ENCODE measurements at regions not wholly inside any gene's neighbourhood (a gene's known extent, or its start where the extent isn't known, plus 50 kb on each side); places are given as distances from the start of the nearest gene placed in this dataset.

DNA sequence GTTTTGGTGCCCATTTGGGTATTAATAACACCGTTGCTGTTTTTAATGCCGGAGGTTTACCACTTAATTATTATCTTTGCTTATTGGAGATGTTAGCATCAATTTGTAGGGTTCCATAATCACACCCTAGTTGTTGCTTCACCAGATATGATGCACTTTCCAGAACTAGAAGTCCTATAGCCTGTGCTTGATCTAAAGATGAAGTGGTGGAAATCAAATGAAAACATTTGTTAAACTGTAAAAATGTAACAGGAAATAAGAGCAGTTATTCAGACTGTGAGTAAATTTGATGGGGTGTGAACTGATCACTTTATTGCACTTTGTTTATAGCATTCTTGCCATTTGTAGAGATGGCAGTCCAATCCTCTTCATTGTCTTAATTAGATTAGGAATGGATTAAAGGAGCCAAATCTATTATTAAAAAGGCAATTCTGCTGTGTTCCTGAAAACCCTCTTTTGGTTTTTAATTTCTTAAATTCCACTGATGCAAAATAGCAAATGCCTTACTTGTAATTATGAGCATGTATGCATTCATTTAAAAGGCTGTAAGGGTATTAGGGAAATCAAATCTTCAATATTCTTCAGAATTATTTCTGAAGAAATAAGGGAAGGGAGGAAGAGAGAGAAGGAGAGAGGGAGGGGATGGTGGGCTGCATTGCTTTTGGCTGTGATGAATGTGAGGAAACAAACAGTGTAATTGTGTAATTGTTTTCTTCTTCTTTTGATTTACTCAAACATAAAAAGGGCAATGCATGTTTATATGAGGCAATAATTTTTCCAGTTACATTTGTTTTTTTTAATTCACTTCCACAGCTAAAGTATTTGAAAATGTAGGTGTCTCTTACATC lies 675.2 kb upstream of the WWC1 start:
- Histone ChIP-seq H3K9me3 (ENCODE audit: control insufficient read depth in 3 of 3, low read length in 3 of 3) (no peaks in the 10 kb centered on the region), H3K4me3 (ENCODE audit: low read length in 3 of 3) (no peak overlapping the region), H3K36me3 (ENCODE audit: control insufficient read depth in 3 of 3, insufficient read depth in 3 of 3, low read length in 3 of 3) (no peaks in the 10 kb centered on the region), H3K27me3 (ENCODE audit: control insufficient read depth in 3 of 3, insufficient read depth in 3 of 3, low read length in 3 of 3) (no peaks in the 10 kb centered on the region), H3K4me1 (ENCODE audit: control insufficient read depth in 3 of 3, insufficient read depth in 3 of 3, low read length in 3 of 3) (no peaks in the 10 kb centered on the region), H3K9ac (ENCODE audit: low read depth in 1 of 3, low read length in 3 of 3) (no peak overlapping the region), H3K27ac (ENCODE audit: low read depth, low read length) (no peak overlapping the region)

DNA sequence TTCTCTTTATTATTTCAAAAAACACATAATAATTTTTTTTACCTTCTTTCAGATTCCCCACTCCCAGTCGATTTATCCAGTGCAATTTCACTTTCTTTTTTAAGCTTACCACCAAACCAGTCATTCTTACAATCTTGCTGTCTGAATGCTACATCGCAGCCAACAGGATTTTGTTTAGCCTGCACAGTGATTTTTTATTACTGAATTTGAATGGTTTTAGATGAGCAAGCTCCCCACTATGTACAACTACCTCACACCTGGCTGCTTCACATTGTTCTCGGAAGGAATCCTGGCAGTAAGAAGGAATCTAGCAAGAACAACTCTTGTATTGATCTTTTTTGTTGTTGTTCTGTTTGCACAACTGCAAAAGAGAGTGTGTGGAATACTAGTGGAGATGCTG lies 668.1 kb upstream of the WWC1 start:
- Histone ChIP-seq H3K4me1 (ENCODE audit: control insufficient read depth in 3 of 3, insufficient read depth in 3 of 3, low read length in 3 of 3) (no peaks in the 10 kb centered on the region), H3K4me3 (ENCODE audit: low read length in 3 of 3) (no peak overlapping the region), H3K9me3 (ENCODE audit: control insufficient read depth in 3 of 3, low read length in 3 of 3) (peaks cover 0 to 5% (median 0%) of the 10 kb centered on the region in 3 donors), H3K27me3 (ENCODE audit: control insufficient read depth in 3 of 3, insufficient read depth in 3 of 3, low read length in 3 of 3) (no peaks in the 10 kb centered on the region), H3K9ac (ENCODE audit: low read depth in 1 of 3, low read length in 3 of 3) (no peak overlapping the region), H3K36me3 (ENCODE audit: control insufficient read depth in 3 of 3, insufficient read depth in 3 of 3, low read length in 3 of 3) (no peaks in the 10 kb centered on the region), H3K27ac (ENCODE audit: low read depth, low read length) (no peak overlapping the region)

DNA sequence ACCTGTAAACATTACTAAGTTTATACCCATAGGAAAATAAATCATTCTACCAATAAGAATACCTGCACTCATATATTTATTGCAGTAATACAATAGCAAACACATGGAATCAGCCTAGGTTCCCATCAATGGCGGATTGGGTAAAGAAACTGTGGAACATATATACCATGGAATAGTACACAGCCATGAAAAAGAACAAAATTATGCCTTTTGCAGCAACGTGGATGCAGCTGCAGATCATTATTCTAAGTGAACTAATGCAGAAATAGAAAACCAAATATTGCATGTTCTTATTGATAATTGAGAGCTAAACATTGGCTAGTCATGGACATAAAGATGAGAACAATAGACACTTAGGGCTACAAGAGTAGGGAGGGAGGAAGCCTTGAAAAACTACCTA lies 667.4 kb upstream of the WWC1 start:
- Histone ChIP-seq H3K4me1 (ENCODE audit: control insufficient read depth in 3 of 3, insufficient read depth in 3 of 3, low read length in 3 of 3) (no peaks in the 10 kb centered on the region), H3K9me3 (ENCODE audit: control insufficient read depth in 3 of 3, low read length in 3 of 3) (peaks cover 0 to 5% (median 0%) of the 10 kb centered on the region in 3 donors), H3K4me3 (ENCODE audit: low read length in 3 of 3) (no peak overlapping the region), H3K27me3 (ENCODE audit: control insufficient read depth in 3 of 3, insufficient read depth in 3 of 3, low read length in 3 of 3) (no peaks in the 10 kb centered on the region), H3K9ac (ENCODE audit: low read depth in 1 of 3, low read length in 3 of 3) (no peak overlapping the region), H3K36me3 (ENCODE audit: control insufficient read depth in 3 of 3, insufficient read depth in 3 of 3, low read length in 3 of 3) (no peaks in the 10 kb centered on the region), H3K27ac (ENCODE audit: low read depth, low read length) (no peak overlapping the region)

DNA sequence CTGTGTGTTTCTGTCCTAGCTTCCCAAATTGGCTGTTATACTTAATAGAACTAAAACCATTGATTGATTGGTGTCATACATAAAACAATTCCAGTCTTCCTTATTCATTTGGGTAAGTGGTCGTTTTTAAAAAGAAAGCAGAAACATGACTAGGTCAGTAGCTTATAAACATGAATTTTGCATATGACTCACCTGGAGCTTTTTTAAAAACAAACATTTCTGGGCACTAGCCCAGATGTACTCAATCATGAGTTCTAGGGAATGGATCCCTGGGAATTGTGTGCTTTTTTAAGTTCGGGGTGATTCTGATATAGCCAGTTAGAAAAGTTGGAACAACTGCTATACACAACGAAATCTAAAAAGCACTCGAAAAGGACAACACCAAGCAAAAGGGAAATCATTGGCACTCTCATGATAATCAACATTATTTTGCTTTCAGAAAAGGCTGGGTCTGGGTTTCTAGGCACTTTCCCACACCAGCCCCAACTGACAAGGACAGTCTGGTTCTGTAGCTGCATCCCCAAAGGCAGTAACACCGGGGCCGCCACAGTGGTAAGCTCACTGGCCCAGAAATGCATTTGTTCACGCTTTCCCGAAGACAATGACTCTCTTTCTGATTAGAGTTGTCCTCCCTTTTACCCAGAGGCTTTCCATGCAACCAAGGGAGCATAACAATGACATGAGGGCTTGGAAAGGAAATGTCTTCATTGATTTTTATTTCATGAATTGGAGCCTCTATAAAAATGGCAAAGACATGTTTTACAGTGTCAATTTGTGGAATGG lies 664.9 kb upstream of the WWC1 start:
- no peak overlapping the region for H3K27ac ChIP-seq (ENCODE audit: low read depth, low read length)
- no peaks in the 10 kb centered on the region for H3K36me3 ChIP-seq (ENCODE audit: control insufficient read depth in 3 of 3, insufficient read depth in 3 of 3, low read length in 3 of 3)
- H3K4me1 ChIP-seq (ENCODE audit: control insufficient read depth in 3 of 3, insufficient read depth in 3 of 3, low read length in 3 of 3): no peaks in the 10 kb centered on the region
- no peaks in the 10 kb centered on the region for H3K27me3 ChIP-seq (ENCODE audit: control insufficient read depth in 3 of 3, insufficient read depth in 3 of 3, low read length in 3 of 3)
- H3K4me3 ChIP-seq (ENCODE audit: low read length in 3 of 3): no peak overlapping the region
- H3K9ac ChIP-seq (ENCODE audit: low read depth in 1 of 3, low read length in 3 of 3): no peak overlapping the region
- H3K9me3 ChIP-seq (ENCODE audit: control insufficient read depth in 3 of 3, low read length in 3 of 3): peaks cover 0 to 5% (median 0%) of the 10 kb centered on the region in 3 donors

DNA sequence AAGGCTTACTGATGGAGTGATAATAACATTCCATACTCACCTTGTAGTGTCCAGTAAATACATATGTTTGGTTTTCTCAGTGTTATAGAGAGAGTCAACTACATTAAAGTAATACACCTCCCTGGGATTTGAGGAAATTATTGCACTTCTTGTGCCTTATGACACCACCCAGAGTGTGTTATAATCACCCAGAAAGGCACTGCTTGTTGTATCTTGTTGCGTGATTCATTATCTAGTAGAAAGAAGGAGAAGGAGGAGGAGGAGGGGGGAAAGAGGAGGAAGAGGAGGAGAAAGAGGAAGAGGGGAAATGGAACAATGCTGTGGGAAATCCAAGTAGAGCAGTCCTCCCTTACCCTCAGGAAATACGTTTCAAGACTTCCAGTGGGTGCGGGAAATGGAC lies 661.8 kb upstream of the WWC1 start:
- Histone ChIP-seq H3K4me1 (ENCODE audit: control insufficient read depth in 3 of 3, insufficient read depth in 3 of 3, low read length in 3 of 3) (no peaks in the 10 kb centered on the region), H3K9me3 (ENCODE audit: control insufficient read depth in 3 of 3, low read length in 3 of 3) (no peaks in the 10 kb centered on the region), H3K27me3 (ENCODE audit: control insufficient read depth in 3 of 3, insufficient read depth in 3 of 3, low read length in 3 of 3) (no peaks in the 10 kb centered on the region), H3K9ac (ENCODE audit: low read depth in 1 of 3, low read length in 3 of 3) (no peak overlapping the region), H3K4me3 (ENCODE audit: low read length in 3 of 3) (no peak overlapping the region), H3K36me3 (ENCODE audit: control insufficient read depth in 3 of 3, insufficient read depth in 3 of 3, low read length in 3 of 3) (no peaks in the 10 kb centered on the region), H3K27ac (ENCODE audit: low read depth, low read length) (no peak overlapping the region)

DNA sequence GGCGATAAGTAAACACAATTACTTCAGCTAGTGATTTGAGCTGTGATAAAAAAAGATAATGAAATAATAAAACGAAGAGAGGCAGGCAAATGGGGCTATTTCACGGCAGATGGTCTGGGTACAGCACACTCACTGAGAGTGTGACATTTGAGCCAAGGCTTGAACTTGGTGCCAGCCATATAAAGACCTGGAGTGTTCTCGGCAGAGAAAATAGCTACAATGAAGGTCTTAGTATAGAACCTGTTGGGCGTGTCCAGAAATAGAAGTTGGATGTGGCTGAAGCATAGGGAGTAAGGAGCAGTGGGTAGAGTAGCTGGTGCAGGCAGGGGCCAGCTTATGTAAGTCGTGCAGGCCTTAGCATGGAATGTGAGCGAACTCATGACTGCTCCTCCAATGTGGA lies 660.3 kb upstream of the WWC1 start:
- Histone ChIP-seq H3K27me3 (ENCODE audit: control insufficient read depth in 3 of 3, insufficient read depth in 3 of 3, low read length in 3 of 3) (no peaks in the 10 kb centered on the region), H3K36me3 (ENCODE audit: control insufficient read depth in 3 of 3, insufficient read depth in 3 of 3, low read length in 3 of 3) (no peaks in the 10 kb centered on the region), H3K4me3 (ENCODE audit: low read length in 3 of 3) (no peak overlapping the region), H3K4me1 (ENCODE audit: control insufficient read depth in 3 of 3, insufficient read depth in 3 of 3, low read length in 3 of 3) (no peaks in the 10 kb centered on the region), H3K9me3 (ENCODE audit: control insufficient read depth in 3 of 3, low read length in 3 of 3) (no peaks in the 10 kb centered on the region), H3K27ac (ENCODE audit: low read depth, low read length) (no peak overlapping the region), H3K9ac (ENCODE audit: low read depth in 1 of 3, low read length in 3 of 3) (no peak overlapping the region)

DNA sequence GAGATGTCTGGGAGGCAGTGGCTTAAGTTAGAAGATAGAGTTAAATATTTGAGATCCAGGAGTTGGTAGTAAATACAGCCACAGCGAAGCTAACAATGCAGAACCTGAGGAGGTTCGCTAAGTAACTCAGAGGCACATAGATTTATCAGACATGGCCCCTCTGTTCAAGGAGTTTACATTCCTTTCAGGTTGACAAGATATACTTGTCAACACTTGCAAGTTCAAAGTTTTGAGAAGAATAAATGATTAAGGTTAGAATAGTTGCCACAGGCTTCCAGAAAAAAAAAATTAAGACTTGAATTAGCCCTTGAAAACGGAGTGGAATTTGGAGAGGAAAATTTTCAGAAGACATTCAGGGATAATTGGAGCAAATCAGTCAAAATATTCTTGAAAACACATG lies 658.3 kb upstream of the WWC1 start:
- Histone ChIP-seq H3K36me3 (ENCODE audit: control insufficient read depth in 3 of 3, insufficient read depth in 3 of 3, low read length in 3 of 3) (no peaks in the 10 kb centered on the region), H3K4me1 (ENCODE audit: control insufficient read depth in 3 of 3, insufficient read depth in 3 of 3, low read length in 3 of 3) (no peaks in the 10 kb centered on the region), H3K27ac (ENCODE audit: low read depth, low read length) (no peak overlapping the region), H3K9me3 (ENCODE audit: control insufficient read depth in 3 of 3, low read length in 3 of 3) (no peaks in the 10 kb centered on the region), H3K9ac (ENCODE audit: low read depth in 1 of 3, low read length in 3 of 3) (no peak overlapping the region), H3K4me3 (ENCODE audit: low read length in 3 of 3) (no peak overlapping the region), H3K27me3 (ENCODE audit: control insufficient read depth in 3 of 3, insufficient read depth in 3 of 3, low read length in 3 of 3) (no peaks in the 10 kb centered on the region)

DNA sequence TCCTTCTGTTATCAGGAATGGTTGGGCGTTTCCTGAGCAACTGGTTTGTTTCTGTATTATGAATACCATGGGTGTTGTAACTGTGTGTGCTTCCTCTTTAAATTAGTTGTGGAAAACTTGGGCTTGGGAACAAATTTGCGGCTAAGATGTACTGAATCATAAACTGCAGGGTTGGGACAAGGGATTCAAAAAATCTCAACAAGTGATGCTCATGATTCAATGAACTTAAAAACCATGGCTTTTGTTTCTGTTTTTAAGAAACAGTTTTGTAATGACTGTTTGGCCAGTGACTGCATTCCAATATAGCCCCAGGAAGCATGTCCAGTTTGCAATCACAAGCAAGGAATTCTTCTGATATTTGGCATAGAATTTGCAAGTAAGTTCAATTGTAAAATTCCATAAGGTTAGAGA lies 657.5 kb upstream of the WWC1 start:
- Histone ChIP-seq H3K27me3 (ENCODE audit: control insufficient read depth in 3 of 3, insufficient read depth in 3 of 3, low read length in 3 of 3) (no peaks in the 10 kb centered on the region), H3K9me3 (ENCODE audit: control insufficient read depth in 3 of 3, low read length in 3 of 3) (no peaks in the 10 kb centered on the region), H3K4me1 (ENCODE audit: control insufficient read depth in 3 of 3, insufficient read depth in 3 of 3, low read length in 3 of 3) (no peaks in the 10 kb centered on the region), H3K27ac (ENCODE audit: low read depth, low read length) (no peak overlapping the region), H3K9ac (ENCODE audit: low read depth in 1 of 3, low read length in 3 of 3) (no peak overlapping the region), H3K36me3 (ENCODE audit: control insufficient read depth in 3 of 3, insufficient read depth in 3 of 3, low read length in 3 of 3) (no peaks in the 10 kb centered on the region), H3K4me3 (ENCODE audit: low read length in 3 of 3) (no peak overlapping the region)

DNA sequence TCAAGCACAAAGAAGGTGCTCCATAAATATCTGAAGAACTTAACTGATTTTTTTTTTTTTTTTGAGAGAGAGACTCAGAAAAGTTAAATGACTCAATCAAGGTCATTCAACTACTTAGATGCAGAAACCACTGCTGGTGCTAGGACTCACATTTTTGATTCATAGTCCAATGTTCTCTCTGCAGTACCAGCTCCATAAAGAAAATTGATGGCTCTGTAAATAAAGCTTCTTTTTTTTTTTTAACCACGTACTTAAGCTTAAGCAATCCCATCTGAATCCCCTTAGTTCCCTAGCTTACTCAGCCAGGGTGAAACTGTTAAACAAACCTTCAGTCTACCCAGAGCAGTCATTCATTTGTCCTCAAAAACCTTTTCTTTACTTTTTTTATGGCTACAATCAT lies 657.0 kb upstream of the WWC1 start:
- H3K9ac ChIP-seq (ENCODE audit: low read depth in 1 of 3, low read length in 3 of 3): no peak overlapping the region
- no peaks in the 10 kb centered on the region for H3K9me3 ChIP-seq (ENCODE audit: control insufficient read depth in 3 of 3, low read length in 3 of 3)
- H3K27ac ChIP-seq (ENCODE audit: low read depth, low read length): no peak overlapping the region
- H3K4me3 ChIP-seq (ENCODE audit: low read length in 3 of 3): no peak overlapping the region
- no peaks in the 10 kb centered on the region for H3K27me3 ChIP-seq (ENCODE audit: control insufficient read depth in 3 of 3, insufficient read depth in 3 of 3, low read length in 3 of 3)
- no peaks in the 10 kb centered on the region for H3K36me3 ChIP-seq (ENCODE audit: control insufficient read depth in 3 of 3, insufficient read depth in 3 of 3, low read length in 3 of 3)
- no peaks in the 10 kb centered on the region for H3K4me1 ChIP-seq (ENCODE audit: control insufficient read depth in 3 of 3, insufficient read depth in 3 of 3, low read length in 3 of 3)

DNA sequence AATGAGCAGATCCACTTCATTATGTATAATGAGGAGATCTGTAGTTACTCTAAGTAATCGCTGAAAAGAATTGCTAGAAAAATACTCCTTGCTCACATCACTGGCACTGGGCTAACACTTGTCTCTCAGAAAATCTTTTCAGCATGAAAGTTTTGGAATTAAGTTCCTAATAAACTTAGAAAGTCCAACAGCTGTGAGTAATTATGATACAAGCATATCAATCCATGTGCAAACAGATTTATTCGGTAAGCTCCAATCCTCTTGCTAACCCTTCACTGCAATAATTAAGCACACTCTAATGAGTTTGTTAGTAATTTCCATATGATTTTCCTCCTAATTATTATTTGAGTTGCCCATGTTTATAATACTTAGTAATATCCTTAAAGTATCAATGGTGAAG lies 652.6 kb upstream of the WWC1 start:
- Histone ChIP-seq H3K36me3 (ENCODE audit: control insufficient read depth in 3 of 3, insufficient read depth in 3 of 3, low read length in 3 of 3) (no peaks in the 10 kb centered on the region), H3K4me3 (ENCODE audit: low read length in 3 of 3) (no peak overlapping the region), H3K27ac (ENCODE audit: low read depth, low read length) (no peak overlapping the region), H3K9ac (ENCODE audit: low read depth in 1 of 3, low read length in 3 of 3) (no peak overlapping the region), H3K27me3 (ENCODE audit: control insufficient read depth in 3 of 3, insufficient read depth in 3 of 3, low read length in 3 of 3) (no peaks in the 10 kb centered on the region), H3K4me1 (ENCODE audit: control insufficient read depth in 3 of 3, insufficient read depth in 3 of 3, low read length in 3 of 3) (no peaks in the 10 kb centered on the region), H3K9me3 (ENCODE audit: control insufficient read depth in 3 of 3, low read length in 3 of 3) (no peaks in the 10 kb centered on the region)

All from skeletal muscle tissue (tissue), 3 donors.